Smooth muscle cell of the brain vasculature (primary cell): ENCODE measurements at regions not wholly inside any gene's neighbourhood (a gene's known extent, or its start where the extent isn't known, plus 50 kb on each side); places are given as distances from the start of the nearest gene placed in this dataset.
A peak's percentile ranks its signal among the peaks of the same experiment; 100 is the strongest.
"Not testable (repeated sequence)": the region's sequence is repeated elsewhere in the genome, so short reads cannot be mapped to it uniquely, and the experiment has no call there.

Experiments used
- DNase-seq: peaks from one replicate; pipeline ENCODE4 v3.0.0-alpha.2; 2012; ENCODE audit warnings: low read depth, low spot score

DNA sequence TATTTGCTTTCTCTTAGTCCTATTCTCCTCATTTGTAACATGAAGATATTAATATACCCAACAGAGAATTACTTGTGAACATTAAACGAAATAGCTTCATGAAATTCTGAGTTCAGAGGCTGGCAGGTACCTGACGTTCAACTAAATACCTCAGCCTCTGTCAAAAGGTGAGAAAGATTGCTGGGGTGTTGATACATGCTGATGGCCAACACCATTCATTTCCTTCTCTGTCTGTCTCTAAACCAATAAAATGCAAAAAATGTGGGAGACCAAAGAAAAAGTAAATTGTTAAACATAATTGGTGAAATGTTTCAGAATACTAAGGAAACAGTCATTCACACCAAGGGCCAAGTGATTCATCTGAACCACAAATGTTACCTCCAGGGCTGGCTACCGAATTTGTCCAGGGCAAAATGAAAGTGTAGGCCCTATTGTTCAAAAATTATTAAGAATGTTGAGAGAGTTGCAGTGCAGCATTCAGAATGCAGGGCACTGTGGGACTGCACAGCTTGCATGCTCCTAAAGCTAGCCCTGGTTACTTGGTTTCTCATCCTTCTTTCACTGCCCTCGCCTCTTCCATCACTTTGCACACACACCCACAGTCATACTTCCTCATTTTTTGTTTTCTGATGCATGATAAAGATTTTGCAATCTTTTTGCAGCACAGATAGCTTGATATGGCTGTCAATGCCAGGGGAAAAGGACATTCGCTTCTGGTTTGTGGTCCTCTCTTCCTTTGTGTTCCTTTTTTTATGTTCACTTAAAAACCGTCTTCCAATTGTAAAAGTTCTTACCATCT lies 414.3 kb upstream of the NR5A2 start:
- DNase-seq, result no peak

- DNase-seq, result no peak
Measured at GRCh38 chr1:199616947-199617346, 410.6 kb upstream of the NR5A2 start.

GRCh38 chr1:199619223-199619622 lies 408.3 kb upstream of the NR5A2 start:
- DNase-seq, result no peak

DNA sequence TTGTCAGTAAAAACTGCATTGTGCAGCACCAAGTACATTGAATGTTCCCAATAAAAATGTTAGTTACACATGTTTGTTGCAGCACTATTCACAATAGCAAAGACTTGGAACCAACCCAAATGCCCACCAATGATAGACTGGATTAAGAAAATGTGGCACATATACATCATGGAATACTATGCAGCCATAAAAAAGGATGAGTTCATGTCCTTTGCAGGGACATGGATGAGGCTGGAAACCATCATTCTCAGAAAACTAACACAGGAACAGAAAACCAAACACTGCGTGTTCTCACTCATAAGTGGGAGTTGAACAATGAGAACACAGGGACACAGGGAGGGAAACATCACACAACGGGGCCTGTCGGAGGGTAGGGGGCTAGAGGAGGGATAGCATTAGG lies 401.3 kb upstream of the NR5A2 start:
- DNase-seq, result not testable (repeated sequence)

DNA sequence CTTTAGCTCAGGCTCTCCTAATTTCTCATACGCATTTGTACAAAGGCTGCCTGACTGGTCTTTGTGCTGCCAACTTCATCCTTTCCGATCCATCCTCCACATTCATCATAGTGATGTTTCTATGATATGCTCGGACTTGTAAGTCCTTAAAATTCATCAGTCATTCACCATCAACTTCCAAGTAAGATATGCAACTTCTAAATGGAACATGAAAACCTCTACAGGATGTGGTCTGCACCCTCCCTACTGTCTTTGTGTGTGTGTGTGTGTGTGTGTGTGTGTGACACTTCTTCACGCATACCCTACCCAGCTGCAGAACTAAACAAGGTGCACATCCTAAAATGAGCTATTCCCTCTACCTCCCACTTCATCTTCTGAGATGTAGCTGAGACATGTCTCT lies 397.9 kb upstream of the NR5A2 start:
- DNase-seq, result no peak

GRCh38 chr1:199639453-199639852 lies 388.1 kb upstream of the NR5A2 start:
- no peak for DNase-seq

DNA sequence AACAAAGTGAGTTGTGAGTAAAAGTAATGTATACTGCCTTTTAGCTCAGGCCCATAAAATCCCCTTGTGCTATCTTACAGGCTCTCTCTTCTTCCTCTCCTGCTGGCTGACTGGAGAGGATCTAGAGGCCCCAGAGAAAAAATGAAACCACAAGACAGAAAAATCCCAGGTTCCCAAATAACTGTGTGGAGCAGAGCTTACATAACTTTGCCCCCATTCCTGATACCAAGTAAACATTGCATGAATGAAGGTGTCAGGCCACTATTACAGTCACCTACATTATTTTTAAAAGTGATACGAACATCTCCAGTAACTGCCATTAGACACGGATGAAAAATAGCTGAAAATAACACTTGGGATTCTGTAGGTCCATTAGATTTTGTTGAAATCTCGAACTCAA lies 386.0 kb upstream of the NR5A2 start:
- DNase-seq, result no peak

DNA sequence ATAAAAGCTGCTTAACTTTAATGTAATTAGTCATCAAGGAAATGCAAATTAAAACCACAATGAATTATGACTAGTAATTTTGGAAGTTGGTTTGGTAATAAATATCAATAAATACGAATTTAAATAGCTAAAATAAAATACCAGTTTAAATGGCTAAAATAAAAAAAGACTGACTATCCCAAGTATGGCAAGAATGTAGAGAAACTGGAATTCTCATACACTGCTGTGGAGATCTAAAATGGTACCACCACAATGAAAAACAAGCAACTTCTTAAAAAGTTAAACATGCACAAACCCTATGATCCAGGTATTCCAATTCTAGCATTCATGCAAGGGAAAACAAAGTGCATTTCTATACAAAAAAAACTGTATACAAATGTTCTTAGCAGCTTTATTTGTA lies 382.6 kb upstream of the NR5A2 start:
- DNase-seq, result no peak

DNA sequence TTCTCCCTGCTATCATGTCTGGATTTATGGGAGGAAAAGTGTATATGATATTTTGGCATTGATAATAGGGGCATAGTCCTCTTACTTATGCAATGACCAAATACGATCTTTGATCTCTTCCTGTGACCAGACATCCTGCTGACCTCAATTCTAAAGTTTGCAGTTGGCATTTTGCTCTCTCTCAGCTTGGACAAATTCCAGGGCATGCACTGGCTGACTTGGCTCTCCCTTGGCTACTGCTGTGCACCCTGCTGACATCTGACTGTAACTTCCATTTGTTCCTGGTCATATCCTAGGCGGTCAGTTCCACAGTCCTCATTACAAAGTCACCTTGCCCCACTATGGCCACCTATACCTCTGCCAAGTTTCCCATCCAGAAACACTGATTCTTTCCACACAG lies 380.7 kb upstream of the NR5A2 start:
- DNase-seq, result no peak

DNA sequence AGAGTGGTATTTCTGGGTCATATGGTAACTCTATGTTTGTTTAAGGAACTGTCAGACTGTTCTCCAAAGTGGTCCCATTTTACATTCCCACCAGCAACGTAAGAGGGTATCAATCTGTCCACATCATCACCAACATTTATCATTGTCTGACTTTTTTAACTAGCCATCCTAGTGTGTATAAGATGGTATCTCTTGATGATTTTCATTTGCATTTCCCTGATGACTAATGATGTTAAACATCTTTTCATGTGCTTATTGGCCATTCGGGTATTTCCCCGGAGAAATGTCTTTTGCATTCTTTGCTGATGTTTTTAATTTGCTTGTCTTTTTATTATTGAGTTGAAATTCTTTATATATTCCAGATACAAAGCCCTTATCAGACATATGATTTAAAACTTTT lies 370.1 kb upstream of the NR5A2 start:
- no peak for DNase-seq

GRCh38 chr1:199660071-199660470 lies 367.4 kb upstream of the NR5A2 start:
- DNase-seq, result no peak

GRCh38 chr1:199665371-199665770 lies 362.1 kb upstream of the NR5A2 start:
- no peak for DNase-seq

DNA sequence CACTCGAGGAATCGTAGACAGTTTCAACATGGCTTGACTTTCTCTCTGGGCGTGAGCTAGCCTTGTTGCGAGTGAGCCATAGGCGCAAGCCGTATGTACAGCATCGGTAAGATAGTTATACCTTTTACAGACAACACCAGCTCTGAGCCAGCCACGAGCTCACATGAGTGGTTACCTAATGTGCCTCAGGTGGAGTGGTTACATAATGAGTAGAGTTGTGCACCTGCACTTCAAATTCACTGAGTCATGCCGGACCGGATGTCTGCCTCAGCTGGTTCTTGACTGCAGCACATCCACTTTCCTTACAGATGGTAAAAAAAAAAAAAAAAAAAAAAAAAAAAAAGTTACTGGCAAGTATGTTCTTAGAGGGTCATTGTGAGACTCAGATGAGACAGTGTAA lies 360.4 kb upstream of the NR5A2 start:
- no peak for DNase-seq

GRCh38 chr1:199669916-199670315 lies 357.6 kb upstream of the NR5A2 start:
- no peak for DNase-seq

DNA sequence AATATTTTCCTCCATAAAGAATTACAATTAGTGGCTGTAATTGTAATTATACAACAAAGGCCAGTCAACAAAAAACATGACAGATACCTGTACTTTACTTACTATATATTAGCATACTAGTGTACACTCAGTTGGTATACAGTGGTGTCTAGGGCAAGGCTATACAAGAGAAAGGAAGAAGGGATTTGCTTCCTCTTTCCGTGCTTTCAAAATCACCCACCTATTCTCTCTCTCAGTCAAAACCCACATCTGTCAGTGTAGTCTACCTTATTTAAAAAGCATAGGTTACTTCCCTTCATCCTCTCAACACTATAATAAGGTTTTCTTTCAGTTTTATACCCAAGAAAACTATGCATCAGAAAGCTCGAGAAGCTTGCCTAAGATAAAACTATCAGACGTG lies 355.8 kb upstream of the NR5A2 start:
- no peak for DNase-seq

GRCh38 chr1:199675937-199676336 lies 351.6 kb upstream of the NR5A2 start:
- no peak for DNase-seq

DNA sequence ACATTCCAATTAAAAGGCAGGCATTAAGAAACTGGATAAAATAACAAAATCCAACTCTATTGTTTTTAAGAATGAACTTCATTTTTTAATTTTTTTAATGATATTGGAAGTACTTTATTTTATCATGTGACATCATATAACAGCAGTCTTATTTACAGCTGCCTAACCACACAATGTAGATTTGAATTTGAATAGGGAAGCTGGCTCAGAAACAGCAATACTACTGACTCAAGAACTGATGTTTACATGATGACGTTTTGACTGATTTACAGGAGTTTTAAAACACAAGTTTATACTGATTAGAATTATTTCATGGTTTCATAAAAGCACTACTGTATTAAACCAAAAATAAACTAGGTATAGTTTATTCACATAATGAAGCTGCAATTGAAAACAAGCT lies 348.7 kb upstream of the NR5A2 start:
- DNase-seq, result no peak

DNA sequence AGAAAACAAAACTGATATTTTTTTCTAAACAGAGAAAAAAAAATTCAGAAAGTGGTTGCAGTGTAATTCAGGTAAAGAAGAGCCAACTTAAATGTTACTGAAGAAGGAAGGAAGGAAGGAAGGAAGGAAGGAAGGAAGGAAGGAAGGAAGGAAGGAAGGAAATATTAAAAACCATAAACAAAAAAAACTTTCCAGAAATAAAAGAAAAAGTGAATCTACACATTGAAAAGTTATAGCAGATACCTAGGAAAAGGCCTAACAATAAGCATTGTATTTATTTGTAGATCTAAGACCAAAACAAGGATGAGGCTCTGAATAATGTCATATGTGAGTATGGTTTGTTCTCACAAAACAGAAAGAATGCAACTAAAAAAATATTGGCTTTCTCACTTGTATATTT lies 345.4 kb upstream of the NR5A2 start:
- no peak for DNase-seq

- peak; percentile 29 for DNase-seq
Measured at GRCh38 chr1:199684686-199685273, 342.7 kb upstream of the NR5A2 start.

DNA sequence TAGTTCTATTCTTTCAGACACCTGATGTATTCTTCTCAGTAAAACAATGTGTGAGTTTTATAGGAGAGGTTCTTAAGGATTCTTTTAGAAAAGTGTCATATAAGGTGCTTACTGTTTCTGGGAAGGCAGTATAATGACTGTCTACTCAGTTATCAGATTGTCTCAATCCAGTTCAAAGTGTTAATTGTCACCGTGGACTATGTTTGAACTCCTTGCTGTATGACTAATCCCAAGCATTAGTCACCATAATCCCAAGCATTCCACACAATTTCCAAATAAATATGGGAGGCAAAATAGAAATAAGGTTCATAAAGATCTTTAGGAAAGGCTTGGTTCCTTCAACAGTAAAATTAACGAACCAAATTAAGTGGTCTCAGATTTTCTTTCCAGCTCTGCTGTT lies 342.1 kb upstream of the NR5A2 start:
- DNase-seq, result no peak

DNA sequence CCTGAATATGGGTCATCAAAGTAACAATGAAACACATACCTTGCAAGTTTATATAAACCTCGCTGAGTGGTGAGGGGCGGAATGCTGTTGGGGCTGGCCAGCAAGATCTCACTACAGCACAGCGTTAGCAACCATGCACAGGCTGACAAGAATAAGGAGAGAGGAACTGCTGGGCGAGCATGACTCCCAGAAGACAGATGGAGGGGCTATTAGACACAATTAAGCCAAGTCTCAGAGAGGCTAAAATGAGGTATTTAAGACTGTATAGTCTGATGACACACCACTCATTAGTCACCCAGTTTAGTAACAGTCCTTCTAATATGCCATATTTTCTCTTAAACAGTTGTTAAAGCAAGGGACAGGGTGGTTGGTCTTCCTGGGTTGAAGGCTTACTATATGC lies 340.2 kb upstream of the NR5A2 start:
- DNase-seq, result no peak

DNA sequence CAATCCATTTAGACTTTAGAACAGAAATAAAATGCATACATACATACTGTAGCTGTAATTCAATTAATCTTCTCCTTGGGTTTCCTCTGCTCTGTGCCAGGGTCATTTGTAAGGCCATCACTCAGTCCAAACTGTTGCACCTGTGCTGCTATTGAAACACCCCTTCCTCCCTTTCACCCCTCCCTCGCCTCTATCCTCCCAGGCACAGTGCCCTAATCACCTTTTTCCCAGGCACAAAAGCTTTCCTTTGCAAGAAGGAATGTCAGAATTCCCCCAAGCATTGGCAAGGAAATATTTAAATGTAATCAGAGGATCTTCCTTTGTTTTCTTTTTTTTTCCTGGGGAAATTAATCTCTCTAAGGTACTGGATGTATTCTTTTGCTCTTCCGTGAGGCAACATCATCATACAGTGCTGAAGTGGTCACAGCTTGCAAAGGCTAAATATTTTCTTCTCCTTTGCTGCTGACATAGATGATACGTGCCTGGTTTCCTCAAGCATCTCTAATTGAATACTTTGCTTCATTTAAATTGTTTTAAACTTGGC lies 339.3 kb upstream of the NR5A2 start:
- no peak for DNase-seq

GRCh38 chr1:199688774-199689173 lies 338.7 kb upstream of the NR5A2 start:
- DNase-seq, result no peak
